MG63 (cell line): ENCODE measurements at regions not wholly inside any gene's neighbourhood (a gene's known extent, or its start where the extent isn't known, plus 50 kb on each side); places are given as distances from the start of the nearest gene placed in this dataset.

Experiments
- DNase-seq: peaks from one replicate; pipeline ENCODE4 v3.0.0-alpha.2; 2020
- H3K27me3 ChIP-seq: fragments of 250-450 bp; sonication (Bioruptor Pico); 2 replicates; pipeline ENCODE4 v1.5.1; 2020; ENCODE audit warnings: mild to moderate bottlenecking, moderate library complexity
- H3K36me3 ChIP-seq: fragments of 250-450 bp; sonication (Bioruptor Pico); 2 replicates; pipeline ENCODE4 v1.5.1; 2020; ENCODE audit warnings: mild to moderate bottlenecking, moderate library complexity
- H3K4me3 ChIP-seq: fragments of 250-450 bp; sonication (Bioruptor Pico); 2 replicates; pipeline ENCODE4 v1.5.1; 2020; ENCODE audit warnings: mild to moderate bottlenecking, moderate library complexity
- H3K9me3 ChIP-seq: fragments of 250-450 bp; sonication (Bioruptor Pico); 2 replicates; pipeline ENCODE4 v1.5.1; 2020; ENCODE audit warnings: mild to moderate bottlenecking, moderate library complexity

DNA sequence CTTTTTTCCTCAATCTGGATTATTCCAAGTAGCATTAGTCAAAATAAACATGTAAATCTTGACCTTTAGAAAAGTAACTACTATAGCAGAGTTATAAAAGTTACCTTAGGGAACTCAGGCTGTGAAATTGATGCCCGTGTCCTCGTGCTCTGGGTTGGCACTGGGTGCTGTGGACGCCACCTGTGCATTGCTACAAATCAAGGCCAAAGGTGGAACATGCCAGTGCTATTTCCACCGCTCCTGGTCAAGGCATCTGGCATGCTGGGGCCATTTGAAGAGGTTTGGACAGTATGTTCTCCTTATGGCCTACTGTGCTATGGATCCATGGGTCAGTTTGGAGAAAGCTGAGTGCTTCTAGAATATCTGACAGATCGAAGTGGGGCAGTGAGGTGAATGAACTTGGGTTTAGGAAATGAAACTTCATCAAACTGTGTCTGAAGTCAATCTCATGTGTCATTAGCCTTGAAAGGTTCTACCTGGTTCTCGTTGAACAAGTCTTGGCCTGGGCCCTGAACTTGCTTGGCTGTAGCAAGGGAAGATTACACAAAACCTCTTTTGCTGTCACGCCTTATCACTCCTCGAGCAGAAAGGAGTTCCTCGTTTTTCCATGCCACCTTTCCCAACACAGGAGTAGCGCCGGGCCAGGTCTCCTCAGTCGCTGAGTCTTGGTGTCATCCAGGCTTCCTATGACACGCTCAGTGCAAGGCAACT, 397.6 kb upstream of the RGMA start:
- no peak for DNase-seq
- Histone ChIP-seq H3K27me3 (no peaks in the 10 kb centered on the region), H3K36me3 (no peaks in the 10 kb centered on the region), H3K9me3 (no peaks in the 10 kb centered on the region), H3K4me3 (no peak overlapping the region)

DNA sequence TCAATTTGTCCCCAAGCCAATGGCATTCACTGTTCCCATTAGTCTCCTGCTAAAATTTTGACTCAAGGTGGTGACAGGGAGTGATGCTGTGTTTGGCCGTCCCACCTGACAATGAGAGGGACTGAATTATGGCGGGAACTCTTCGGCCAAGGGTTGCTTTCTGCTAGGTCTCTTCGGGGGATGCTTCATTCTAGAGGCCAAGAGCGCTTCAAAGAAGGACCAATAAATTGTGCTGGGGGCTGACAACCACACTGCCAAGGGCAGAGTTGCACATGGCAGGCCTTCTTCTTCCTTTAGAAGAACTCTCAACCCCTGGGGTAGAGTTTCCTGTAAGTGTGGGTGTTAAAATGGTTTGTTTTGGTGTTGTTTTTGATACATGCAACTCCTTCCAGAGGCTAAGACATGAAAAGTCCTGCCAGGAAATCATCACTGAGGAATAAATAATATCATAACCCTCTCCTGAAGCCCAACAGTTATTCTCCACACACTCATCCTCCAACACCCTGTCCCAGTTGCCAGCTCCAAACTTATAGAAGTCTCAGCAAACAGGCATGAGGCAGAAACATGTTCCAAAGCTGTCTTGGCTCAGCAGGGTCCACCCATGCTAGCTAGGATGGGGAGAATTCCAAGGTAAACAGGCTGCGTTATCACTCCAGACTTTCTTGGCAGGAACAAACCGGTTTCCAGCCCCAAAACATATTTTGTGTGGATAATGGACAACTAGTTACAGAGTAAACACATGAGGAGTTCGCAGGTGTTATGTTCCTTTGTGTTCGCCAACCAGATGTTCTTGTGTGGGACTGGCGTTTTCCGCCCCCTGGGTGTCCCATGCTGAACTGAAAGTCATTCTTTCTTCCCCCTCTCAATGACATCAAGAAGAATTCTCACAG, 396.7 kb upstream of the RGMA start:
- DNase-seq = peak; percentile 55
- H3K27me3 ChIP-seq = no peaks in the 10 kb centered on the region
- H3K9me3 ChIP-seq = no peaks in the 10 kb centered on the region
- no peaks in the 10 kb centered on the region for H3K36me3 ChIP-seq
- no peak overlapping the region for H3K4me3 ChIP-seq

- DNase-seq = no peak
- Histone ChIP-seq H3K36me3 (no peaks in the 10 kb centered on the region), H3K27me3 (no peaks in the 10 kb centered on the region), H3K9me3 (no peaks in the 10 kb centered on the region), H3K4me3 (no peak overlapping the region)
Measured at GRCh38 chr15:93483923-93484322, 394.9 kb upstream of the RGMA start.

DNA sequence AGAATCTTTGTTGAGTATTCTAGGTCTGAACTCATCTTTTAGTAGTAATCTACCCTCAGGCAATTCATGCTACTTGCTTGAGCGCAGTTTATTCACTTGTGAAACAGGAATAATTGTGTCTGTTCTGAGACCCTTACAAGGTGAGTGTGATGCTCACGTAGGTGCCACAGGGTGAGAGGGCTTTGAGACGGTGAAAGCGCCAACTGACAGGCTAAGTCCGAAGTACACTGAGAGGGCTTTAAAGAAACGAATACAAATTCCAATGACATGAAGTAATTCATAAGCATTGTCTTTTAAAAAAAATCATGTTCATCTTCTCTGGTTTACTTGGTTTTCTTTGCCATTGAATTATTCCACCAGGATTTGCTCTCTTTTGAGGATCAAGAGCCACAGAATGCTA, 393.7 kb upstream of the RGMA start:
- no peaks in the 10 kb centered on the region for H3K9me3 ChIP-seq
- no peak overlapping the region for H3K4me3 ChIP-seq
- H3K27me3 ChIP-seq = no peaks in the 10 kb centered on the region
- no peak for DNase-seq
- no peaks in the 10 kb centered on the region for H3K36me3 ChIP-seq

- DNase-seq = no peak
- no peak overlapping the region for H3K4me3 ChIP-seq
- H3K9me3 ChIP-seq = no peaks in the 10 kb centered on the region
- no peaks in the 10 kb centered on the region for H3K36me3 ChIP-seq
- H3K27me3 ChIP-seq = no peaks in the 10 kb centered on the region
Measured at GRCh38 chr15:93479715-93480114, 390.7 kb upstream of the RGMA start.

DNA sequence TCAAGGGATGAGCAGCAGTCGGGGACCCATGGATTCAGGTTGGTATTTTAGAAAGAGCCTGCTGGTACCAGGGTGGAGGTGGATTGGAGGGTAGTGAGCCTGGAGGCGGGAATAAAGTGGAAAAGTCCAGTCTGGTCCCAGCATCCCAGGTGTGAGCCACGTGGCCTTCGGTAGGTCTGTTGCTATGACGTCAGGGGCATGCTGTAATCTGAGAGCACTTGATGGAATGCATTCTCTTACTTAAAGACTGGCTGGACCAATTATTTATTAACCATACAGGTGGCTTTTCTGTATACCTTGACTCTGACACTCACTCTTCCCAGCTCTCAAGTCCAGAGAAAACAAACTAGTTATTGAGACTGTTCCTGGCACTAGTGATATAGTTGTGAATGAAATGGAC, 389.9 kb upstream of the RGMA start:
- no peak for DNase-seq
- H3K4me3 ChIP-seq = no peak overlapping the region
- H3K36me3 ChIP-seq = no peaks in the 10 kb centered on the region
- no peaks in the 10 kb centered on the region for H3K9me3 ChIP-seq
- H3K27me3 ChIP-seq = no peaks in the 10 kb centered on the region

DNA sequence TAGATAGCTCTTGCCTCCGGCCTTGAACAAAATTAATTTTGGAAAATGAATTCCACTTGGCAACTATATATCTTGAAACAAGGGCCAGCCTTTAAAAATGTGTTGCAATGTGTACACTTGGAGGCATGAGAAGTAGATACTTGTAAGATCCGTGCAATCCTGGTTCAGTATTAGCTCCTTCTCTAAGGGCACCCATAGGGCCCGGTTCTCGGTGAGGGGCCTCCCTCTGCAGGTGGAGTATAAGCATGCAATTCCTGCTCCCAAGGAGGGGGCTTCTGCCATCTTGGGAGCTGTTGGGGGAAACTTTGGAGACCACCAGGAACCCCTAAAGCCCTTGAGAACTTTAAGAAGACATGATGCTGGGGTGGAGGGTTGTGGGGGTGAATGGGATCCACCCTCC, 388.7 kb upstream of the RGMA start:
- no peak for DNase-seq
- H3K4me3 ChIP-seq = no peak overlapping the region
- no peaks in the 10 kb centered on the region for H3K9me3 ChIP-seq
- H3K36me3 ChIP-seq = no peaks in the 10 kb centered on the region
- no peaks in the 10 kb centered on the region for H3K27me3 ChIP-seq

DNA sequence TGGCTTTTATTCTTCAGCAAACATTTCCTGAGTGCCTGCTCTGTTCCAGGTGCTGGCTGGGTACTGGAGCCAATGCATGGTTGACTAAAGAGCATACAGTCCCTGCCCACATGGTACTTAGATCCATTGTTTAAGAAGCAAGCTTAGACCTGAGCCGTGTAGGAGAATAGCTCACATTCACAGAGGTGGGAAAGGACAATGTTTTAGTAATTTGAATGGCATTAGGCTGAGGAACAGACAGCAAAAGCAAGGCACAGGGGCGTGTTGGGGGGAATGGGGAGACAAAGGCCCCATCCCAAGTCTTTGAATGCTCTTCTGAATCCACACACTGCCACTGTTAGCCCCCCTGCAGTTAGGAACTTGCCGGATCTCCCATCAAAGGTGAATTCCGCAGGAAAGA, 388.2 kb upstream of the RGMA start:
- DNase-seq = no peak
- no peak overlapping the region for H3K4me3 ChIP-seq
- no peaks in the 10 kb centered on the region for H3K9me3 ChIP-seq
- H3K36me3 ChIP-seq = no peaks in the 10 kb centered on the region
- no peaks in the 10 kb centered on the region for H3K27me3 ChIP-seq

DNA sequence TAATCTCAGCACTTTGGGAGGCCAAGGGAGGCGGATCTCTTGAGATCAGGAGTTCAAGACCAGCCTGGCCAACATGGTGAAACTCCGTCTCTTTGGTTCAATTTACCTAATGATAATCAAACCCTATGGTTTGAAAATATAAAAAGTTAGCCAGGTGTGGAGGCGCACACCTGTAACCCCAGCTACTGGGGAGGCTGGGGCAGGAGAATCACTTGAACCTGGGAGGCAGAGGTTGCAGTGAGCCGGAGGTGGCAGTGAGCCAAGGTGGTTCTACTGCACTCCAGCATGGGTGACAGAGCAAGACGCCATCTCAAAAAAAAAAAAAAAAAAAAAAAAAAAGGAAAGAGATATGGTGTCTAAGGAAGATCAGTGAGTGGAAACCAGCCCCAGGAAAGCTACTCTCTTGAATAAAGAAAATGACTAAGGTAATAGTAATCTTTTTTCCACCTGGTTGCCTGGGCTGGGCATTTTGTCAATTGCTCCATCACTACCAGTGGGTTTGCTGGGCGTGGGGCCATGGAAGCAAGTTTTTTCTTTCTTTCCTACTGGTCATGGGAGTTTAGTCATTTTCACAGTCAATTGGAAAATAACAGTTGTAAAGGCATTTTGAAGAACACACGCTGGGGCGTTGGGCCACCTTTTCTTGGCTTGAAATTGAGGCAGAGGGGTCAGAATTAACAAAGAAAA, 387.6 kb upstream of the RGMA start:
- Histone ChIP-seq H3K9me3 (no peaks in the 10 kb centered on the region), H3K36me3 (no peaks in the 10 kb centered on the region), H3K27me3 (no peaks in the 10 kb centered on the region), H3K4me3 (no peak overlapping the region)
- DNase-seq = peak; percentile 59

DNA sequence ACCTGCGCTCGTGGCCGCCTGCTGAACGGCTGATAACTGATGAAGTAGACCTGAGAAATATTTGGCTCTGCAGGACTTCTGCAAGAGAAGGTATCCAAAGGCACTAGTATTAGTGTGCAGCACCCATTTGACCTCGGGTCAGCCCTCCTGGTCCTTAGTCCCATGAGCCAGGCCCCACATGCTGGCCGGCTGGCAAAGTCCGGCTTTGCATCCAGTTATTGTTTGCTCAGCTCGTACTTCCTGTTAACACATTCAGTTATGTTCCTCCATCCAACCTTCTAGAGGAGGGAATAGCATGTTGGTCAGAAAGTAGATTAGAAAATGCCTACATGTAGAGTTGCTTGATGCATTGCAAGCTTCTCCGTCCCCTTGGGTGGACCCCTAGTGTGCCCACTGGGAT, 385.7 kb upstream of the RGMA start:
- Histone ChIP-seq H3K36me3 (no peaks in the 10 kb centered on the region), H3K27me3 (no peaks in the 10 kb centered on the region), H3K9me3 (no peaks in the 10 kb centered on the region), H3K4me3 (no peak overlapping the region)
- DNase-seq = no peak

GRCh38 chr15:93469994-93470393, 381.0 kb upstream of the RGMA start:
- H3K9me3 ChIP-seq = no peaks in the 10 kb centered on the region
- H3K36me3 ChIP-seq = no peaks in the 10 kb centered on the region
- H3K4me3 ChIP-seq = no peak overlapping the region
- no peaks in the 10 kb centered on the region for H3K27me3 ChIP-seq
- no peak for DNase-seq

- Histone ChIP-seq H3K9me3 (no peaks in the 10 kb centered on the region), H3K4me3 (no peak overlapping the region), H3K36me3 (no peaks in the 10 kb centered on the region), H3K27me3 (no peaks in the 10 kb centered on the region)
- peak; percentile 86 for DNase-seq
Measured at GRCh38 chr15:93467337-93467736, 378.3 kb upstream of the RGMA start.

DNA sequence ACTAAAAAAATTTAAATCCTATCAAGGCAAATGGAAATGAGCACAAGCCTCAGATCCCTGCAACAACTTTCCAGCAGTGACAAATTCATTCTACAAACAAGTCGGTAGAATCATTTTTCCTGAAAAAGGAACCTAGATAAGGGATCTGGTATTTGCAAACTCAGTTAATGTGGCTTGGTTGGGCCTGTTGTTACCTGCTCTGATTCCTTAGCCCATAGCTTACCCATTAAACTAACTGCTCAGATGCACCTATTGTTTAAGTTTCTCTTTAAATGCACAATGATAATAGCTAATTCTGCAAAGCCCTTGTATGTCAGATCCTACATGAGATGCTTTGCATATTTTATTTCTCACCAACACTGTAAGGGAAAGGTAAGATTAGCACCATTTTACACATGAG, 377.4 kb upstream of the RGMA start:
- DNase-seq = no peak
- Histone ChIP-seq H3K9me3 (no peaks in the 10 kb centered on the region), H3K27me3 (no peaks in the 10 kb centered on the region), H3K4me3 (no peak overlapping the region), H3K36me3 (no peaks in the 10 kb centered on the region)

GRCh38 chr15:93462690-93463089, 373.7 kb upstream of the RGMA start:
- Histone ChIP-seq H3K27me3 (no peaks in the 10 kb centered on the region), H3K9me3 (no peaks in the 10 kb centered on the region), H3K4me3 (no peak overlapping the region), H3K36me3 (no peaks in the 10 kb centered on the region)
- DNase-seq = no peak

DNA sequence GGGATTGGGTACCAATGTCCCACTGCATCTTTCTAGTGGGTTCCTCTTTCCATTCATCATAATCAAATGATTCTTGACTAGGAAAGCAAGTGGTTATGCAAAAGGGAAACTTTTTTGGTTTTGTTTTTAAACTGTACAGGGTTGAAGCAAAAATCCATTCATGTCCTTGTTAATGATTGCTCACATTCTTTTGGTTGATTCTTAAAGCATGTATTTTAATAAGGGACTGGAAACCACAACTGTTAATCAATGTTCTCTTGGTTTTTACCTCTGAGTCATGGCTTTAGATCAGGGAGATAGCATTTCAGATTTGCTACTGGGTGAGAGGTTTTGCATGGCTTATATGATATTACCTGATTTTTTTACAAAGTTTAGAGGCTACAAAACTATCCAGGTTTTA, 371.7 kb upstream of the RGMA start:
- no peak overlapping the region for H3K4me3 ChIP-seq
- no peak for DNase-seq

GRCh38 chr15:93459396-93459795, 370.4 kb upstream of the RGMA start:
- Histone ChIP-seq H3K4me3 (no peak overlapping the region), H3K27me3 (no peaks in the 10 kb centered on the region), H3K36me3 (no peaks in the 10 kb centered on the region), H3K9me3 (no peaks in the 10 kb centered on the region)
- no peak for DNase-seq

More for the DNA sequence above, 371.7 kb upstream of the RGMA start:
- Histone ChIP-seq H3K9me3 (no peaks in the 10 kb centered on the region), H3K27me3 (no peaks in the 10 kb centered on the region), H3K36me3 (no peaks in the 10 kb centered on the region)

DNA sequence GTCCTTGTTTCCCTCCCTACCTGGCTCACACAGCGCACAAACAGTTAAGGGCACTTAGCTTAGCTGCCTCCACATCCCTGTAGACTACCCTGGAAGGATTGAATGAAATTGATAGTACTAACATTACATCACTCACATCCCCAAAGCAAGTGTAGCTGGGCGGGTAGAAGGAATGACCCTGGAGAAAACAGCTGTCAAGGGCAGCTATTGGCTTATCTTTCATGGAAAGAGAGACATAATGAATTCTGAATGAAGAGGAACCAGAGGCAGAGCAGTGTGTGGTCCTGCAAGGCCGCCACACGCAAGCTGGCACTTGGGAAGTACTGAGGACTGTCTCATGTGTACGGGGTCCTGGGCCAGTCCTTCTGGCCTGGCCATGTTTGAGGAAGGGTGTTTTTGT, 369.6 kb upstream of the RGMA start:
- H3K9me3 ChIP-seq = no peaks in the 10 kb centered on the region
- DNase-seq = no peak
- no peaks in the 10 kb centered on the region for H3K36me3 ChIP-seq
- no peak overlapping the region for H3K4me3 ChIP-seq
- no peaks in the 10 kb centered on the region for H3K27me3 ChIP-seq
